ENCODE measurements at regions not wholly inside any gene's neighbourhood (a gene's known extent, or its start where the extent isn't known, plus 50 kb on each side); places are given as distances from the start of the nearest gene placed in this dataset.

- Histone ChIP-seq H3K27ac (no peak overlapping the region), H3K4me1 (no peaks in the 10 kb centered on the region), H3K4me3 (no peak overlapping the region), H3K9me3 (no peaks in the 10 kb centered on the region), H3K27me3 (ENCODE audit: insufficient read depth in 3 of 3, low read length in 2 of 3) (no peaks in the 10 kb centered on the region), H3K36me3 (ENCODE audit: insufficient read depth in 1 of 2, low read depth in 1 of 2) (no peaks in the 10 kb centered on the region)
- TF ChIP-seq CTCF (IDR thresholded peaks at IDR 0.05), result no peak
- intact Hi-C loops (cut with DNase I), result no loop called here
- whole genome bisulfite sequencing, 3 donors, result 69 to 81% (median 77%) methylated on average over 2 of the region's 2 CpGs
- DNase-seq (no peak), ATAC-seq (no peak)
Measured at GRCh38 chr10:57165671-57166070, 804.6 kb upstream of the ZWINT start.

GRCh38 chr10:57162231-57162630, 801.2 kb upstream of the ZWINT start:
- TF ChIP-seq CTCF (IDR thresholded peaks at IDR 0.05), result no peak

GRCh38 chr10:57161157-57161556, 800.1 kb upstream of the ZWINT start:
- TF ChIP-seq CTCF (IDR thresholded peaks at IDR 0.05), result no peak
- no peak for ATAC-seq
- DNase-seq, result no peak
- no peaks in the 10 kb centered on the region for H3K9me3 ChIP-seq
- 95 to 100% (median 95%) methylated on average over 1 of the region's 1 CpG for whole genome bisulfite sequencing, 3 donors
- H3K27me3 ChIP-seq (ENCODE audit: insufficient read depth in 3 of 3, low read length in 2 of 3), result no peaks in the 10 kb centered on the region
- intact Hi-C loops (cut with DNase I), result no loop called here
- no peak overlapping the region for H3K27ac ChIP-seq
- no peaks in the 10 kb centered on the region for H3K36me3 ChIP-seq (ENCODE audit: insufficient read depth in 1 of 2, low read depth in 1 of 2)
- H3K4me1 ChIP-seq, result no peaks in the 10 kb centered on the region
- H3K4me3 ChIP-seq, result no peak overlapping the region

More at GRCh38 chr10:57162231-57162630, 801.2 kb upstream of the ZWINT start:
- ATAC-seq (no peak), DNase-seq (no peak)
- Histone ChIP-seq H3K27me3 (ENCODE audit: insufficient read depth in 3 of 3, low read length in 2 of 3) (no peaks in the 10 kb centered on the region), H3K36me3 (ENCODE audit: insufficient read depth in 1 of 2, low read depth in 1 of 2) (no peaks in the 10 kb centered on the region), H3K27ac (no peak overlapping the region), H3K9me3 (no peaks in the 10 kb centered on the region), H3K4me3 (no peak overlapping the region), H3K4me1 (no peaks in the 10 kb centered on the region)
- 43 to 55% (median 51%) methylated on average over 4 of the region's 4 CpGs for WGBS, 3 donors
- intact Hi-C loops (cut with DNase I), result no loop called here

- Histone ChIP-seq H3K36me3 (ENCODE audit: insufficient read depth in 1 of 2, low read depth in 1 of 2) (no peaks in the 10 kb centered on the region), H3K27me3 (ENCODE audit: insufficient read depth in 3 of 3, low read length in 2 of 3) (no peaks in the 10 kb centered on the region), H3K4me1 (no peaks in the 10 kb centered on the region), H3K27ac (no peak overlapping the region), H3K4me3 (no peak overlapping the region), H3K9me3 (no peaks in the 10 kb centered on the region)
- TF ChIP-seq CTCF (IDR thresholded peaks at IDR 0.05), result no peak
- DNase-seq, result no peak
- intact Hi-C loops (cut with DNase I), result no loop called here
- no peak for ATAC-seq
Measured at GRCh38 chr10:57145548-57145947, 784.5 kb upstream of the ZWINT start.

- H3K36me3 ChIP-seq (ENCODE audit: insufficient read depth in 1 of 2, low read depth in 1 of 2), result no peaks in the 10 kb centered on the region
- H3K9me3 ChIP-seq, result peaks cover 5% of the 10 kb centered on the region
- no peaks in the 10 kb centered on the region for H3K27me3 ChIP-seq (ENCODE audit: insufficient read depth in 3 of 3, low read length in 2 of 3)
- H3K27ac ChIP-seq, result no peak overlapping the region
- H3K4me3 ChIP-seq, result no peak overlapping the region
- ATAC-seq (no peak), DNase-seq (no peak)
- no peak for TF ChIP-seq CTCF (IDR thresholded peaks at IDR 0.05)
- H3K4me1 ChIP-seq, result no peaks in the 10 kb centered on the region
- WGBS, 3 donors, result 29 to 36% (median 33%) methylated on average over 7 of the region's 7 CpGs
- intact Hi-C loops (cut with DNase I), result no loop called here
Measured at GRCh38 chr10:57142925-57143576, 782.0 kb upstream of the ZWINT start.
